AG04450 (cell line): ENCODE measurements at regions not wholly inside any gene's neighbourhood (a gene's known extent, or its start where the extent isn't known, plus 50 kb on each side); places are given as distances from the start of the nearest gene placed in this dataset.

ENCODE experiments used
- CTCF ChIA-PET: fragments of 300-600, 350-600 bp; formaldehyde crosslinking; extraction: SDS; loops from one replicate; lab custom pipeline; 2022; ENCODE audit warnings: antibody characterized with exemption, inconsistent platforms; lab: Charles Lee
- POLR2A ChIA-PET: fragments of 350-600 bp; formaldehyde crosslinking; extraction: SDS; loops from one replicate; lab custom pipeline; 2021; ENCODE audit warnings: antibody characterized with exemption, inconsistent platforms; lab: Yijun Ruan, JAX
- DNase-seq: peaks from one replicate; pipeline ENCODE4 v3.0.0-alpha.2; 2011; ENCODE audit warnings: low read depth, low spot score
- H3K27ac ChIP-seq: one replicate; pipeline ENCODE4 v1.5.1; 2012; ENCODE audit warnings: low read depth, low read length, control low read depth
- H3K27me3 ChIP-seq: one replicate; pipeline ENCODE4 v1.6.0; 2012; ENCODE audit warnings: low read length; ENCODE audit not compliant: control insufficient read depth, insufficient read depth
- H3K4me3 ChIP-seq: 2 replicates; pipeline ENCODE4 v1.5.1; 2011; ENCODE audit warnings: mild to moderate bottlenecking, low read depth, low read length, control low read depth
- H3K9me3 ChIP-seq: 2 replicates; pipeline ENCODE4 v1.5.1; 2012; ENCODE audit warnings: low read length; ENCODE audit not compliant: control insufficient read depth, insufficient read depth
- CTCF ChIP-seq: IDR thresholded peaks from 2 replicates; pipeline ENCODE4 v1.5.1; 2011; ENCODE audit warnings: low read depth, low read length, control low read depth, inconsistent platforms

GRCh38 chr5:38607396-38607795, 51.0 kb upstream of the LIFR start:
- Histone ChIP-seq H3K27me3 (no peaks in the 10 kb centered on the region), H3K27ac (peak overlapping the region; percentile 66), H3K4me3 (no peak overlapping the region), H3K9me3 (no peaks in the 10 kb centered on the region)
- ChIA-PET POLR2A (interaction anchor here (0.7 to 2.4 kb wide), 7 partner anchors 9 to 166 kb away, joined by 3 to 19 read pairs (median 4); no protein-coding TSS in a partner anchor), CTCF (interaction anchor here (0.6 to 2.6 kb wide), 5 partner anchors 52 to 791 kb away, joined by 3 to 7 read pairs (median 4); no protein-coding TSS in a partner anchor)
- no peak for TF ChIP-seq CTCF
- peak; percentile 91 for DNase-seq

- Histone ChIP-seq H3K4me3 (no peak overlapping the region), H3K27ac (peak overlapping the region; percentile 66), H3K9me3 (no peaks in the 10 kb centered on the region), H3K27me3 (no peaks in the 10 kb centered on the region)
- ChIA-PET CTCF (interaction anchor here (1.0 to 2.6 kb wide), 7 partner anchors 9 to 201 kb away, joined by 3 to 7 read pairs (median 4); no protein-coding TSS in a partner anchor), POLR2A (interaction anchor here (0.7 to 2.4 kb wide), 6 partner anchors 9 to 200 kb away, joined by 3 to 19 read pairs (median 5); no protein-coding TSS in a partner anchor)
- peak; percentile 73 for DNase-seq
- no peak for TF ChIP-seq CTCF
Measured at GRCh38 chr5:38607930-38608564, 51.6 kb upstream of the LIFR start.

- H3K27me3 ChIP-seq: no peaks in the 10 kb centered on the region
- no peak overlapping the region for H3K27ac ChIP-seq
- H3K9me3 ChIP-seq: no peaks in the 10 kb centered on the region
- POLR2A ChIA-PET: interaction anchor here (1.2 to 2.4 kb wide), 2 partner anchors 10 to 199 kb away, joined by 5 to 19 read pairs; no protein-coding TSS in a partner anchor
- CTCF ChIA-PET: interaction anchor here (1.0 to 2.6 kb wide), 4 partner anchors 9 to 201 kb away, joined by 3 to 7 read pairs (median 6); no protein-coding TSS in a partner anchor
- no peak for TF ChIP-seq CTCF
- no peak for DNase-seq
- no peak overlapping the region for H3K4me3 ChIP-seq
Measured at GRCh38 chr5:38608874-38609273, 52.4 kb upstream of the LIFR start.

- Histone ChIP-seq H3K27me3 (no peaks in the 10 kb centered on the region), H3K9me3 (no peaks in the 10 kb centered on the region), H3K4me3 (no peak overlapping the region), H3K27ac (no peak overlapping the region)
- ChIA-PET POLR2A (no interaction called here), CTCF (interaction anchor here (0.7 kb wide), 1 partner anchor 171 kb away, joined by 3 read pairs; no protein-coding TSS in a partner anchor)
- DNase-seq: no peak
- no peak for TF ChIP-seq CTCF
Measured at GRCh38 chr5:38612851-38613250, 56.4 kb upstream of the LIFR start.

- CTCF ChIA-PET: interaction anchor here (1.2 kb wide), 1 partner anchor 193 kb away, joined by 3 read pairs; no protein-coding TSS in a partner anchor
- POLR2A ChIA-PET: no interaction called here
- Histone ChIP-seq H3K4me3 (no peak overlapping the region), H3K27me3 (no peaks in the 10 kb centered on the region), H3K27ac (no peak overlapping the region), H3K9me3 (no peaks in the 10 kb centered on the region)
- DNase-seq: no peak
- no peak for TF ChIP-seq CTCF
Measured at GRCh38 chr5:38613490-38613889, 57.0 kb upstream of the LIFR start.
